ENCODE measurements at regions not wholly inside any gene's neighbourhood (a gene's known extent, or its start where the extent isn't known, plus 50 kb on each side); places are given as distances from the start of the nearest gene placed in this dataset.

GRCh38 chr10:120984221-120984620 lies 133.1 kb downstream of the WDR11 start:
- H3F3A ChIP-seq (replicated peaks; ENCODE audit: low read depth): no peaks in the 10 kb centered on the region
- Mint-ChIP-seq H3K27ac (no peak overlapping the region), H3K4me3 (no peak overlapping the region), H3K4me1 (peaks cover 34% of the 10 kb centered on the region), H3K36me3 (ENCODE audit: low read depth) (peaks cover 35% of the 10 kb centered on the region), H3K27me3 (ENCODE audit: insufficient read depth, low read depth, poor library complexity) (peaks cover 25% of the 10 kb centered on the region), H3K9me3 (peaks cover 46% of the 10 kb centered on the region)
- no peak overlapping the region for H3K4me2 ChIP-seq
- TF ChIP-seq ZNF114 (CRISPR knock-in tag; IDR thresholded peaks at IDR 0.05) (no peak), NANOG (IDR thresholded peaks at IDR 0.05; ENCODE audit: borderline replicate concordance) (no peak), JUNB (IDR thresholded peaks at IDR 0.05; ENCODE audit: unreplicated experiment) (no peak), EZH2 (IDR thresholded peaks at IDR 0.05; ENCODE audit: low read depth, unreplicated experiment) (no peak), STAT1 (IDR thresholded peaks at IDR 0.05; ENCODE audit: unreplicated experiment) (no peak), POLR2AphosphoS5 (IDR thresholded peaks at IDR 0.05; ENCODE audit: low read depth) (no peak), ZNF331 (CRISPR knock-in tag; IDR thresholded peaks at IDR 0.05; ENCODE audit: low read depth) (no peak), EZH2phosphoT487 (IDR thresholded peaks at IDR 0.05; ENCODE audit: unreplicated experiment) (no peak), CREB1 (CRISPR knock-in tag; IDR thresholded peaks at IDR 0.05; ENCODE audit: low read depth) (no peak)
- TF ChIP-seq, protein P1, sequence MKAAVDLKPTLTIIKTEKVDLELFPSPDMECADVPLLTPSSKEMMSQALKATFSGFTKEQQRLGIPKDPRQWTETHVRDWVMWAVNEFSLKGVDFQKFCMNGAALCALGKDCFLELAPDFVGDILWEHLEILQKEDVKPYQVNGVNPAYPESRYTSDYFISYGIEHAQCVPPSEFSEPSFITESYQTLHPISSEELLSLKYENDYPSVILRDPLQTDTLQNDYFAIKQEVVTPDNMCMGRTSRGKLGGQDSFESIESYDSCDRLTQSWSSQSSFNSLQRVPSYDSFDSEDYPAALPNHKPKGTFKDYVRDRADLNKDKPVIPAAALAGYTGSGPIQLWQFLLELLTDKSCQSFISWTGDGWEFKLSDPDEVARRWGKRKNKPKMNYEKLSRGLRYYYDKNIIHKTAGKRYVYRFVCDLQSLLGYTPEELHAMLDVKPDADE (IDR thresholded peaks at IDR 0.05): no peak
- TF ChIP-seq, protein P2, sequence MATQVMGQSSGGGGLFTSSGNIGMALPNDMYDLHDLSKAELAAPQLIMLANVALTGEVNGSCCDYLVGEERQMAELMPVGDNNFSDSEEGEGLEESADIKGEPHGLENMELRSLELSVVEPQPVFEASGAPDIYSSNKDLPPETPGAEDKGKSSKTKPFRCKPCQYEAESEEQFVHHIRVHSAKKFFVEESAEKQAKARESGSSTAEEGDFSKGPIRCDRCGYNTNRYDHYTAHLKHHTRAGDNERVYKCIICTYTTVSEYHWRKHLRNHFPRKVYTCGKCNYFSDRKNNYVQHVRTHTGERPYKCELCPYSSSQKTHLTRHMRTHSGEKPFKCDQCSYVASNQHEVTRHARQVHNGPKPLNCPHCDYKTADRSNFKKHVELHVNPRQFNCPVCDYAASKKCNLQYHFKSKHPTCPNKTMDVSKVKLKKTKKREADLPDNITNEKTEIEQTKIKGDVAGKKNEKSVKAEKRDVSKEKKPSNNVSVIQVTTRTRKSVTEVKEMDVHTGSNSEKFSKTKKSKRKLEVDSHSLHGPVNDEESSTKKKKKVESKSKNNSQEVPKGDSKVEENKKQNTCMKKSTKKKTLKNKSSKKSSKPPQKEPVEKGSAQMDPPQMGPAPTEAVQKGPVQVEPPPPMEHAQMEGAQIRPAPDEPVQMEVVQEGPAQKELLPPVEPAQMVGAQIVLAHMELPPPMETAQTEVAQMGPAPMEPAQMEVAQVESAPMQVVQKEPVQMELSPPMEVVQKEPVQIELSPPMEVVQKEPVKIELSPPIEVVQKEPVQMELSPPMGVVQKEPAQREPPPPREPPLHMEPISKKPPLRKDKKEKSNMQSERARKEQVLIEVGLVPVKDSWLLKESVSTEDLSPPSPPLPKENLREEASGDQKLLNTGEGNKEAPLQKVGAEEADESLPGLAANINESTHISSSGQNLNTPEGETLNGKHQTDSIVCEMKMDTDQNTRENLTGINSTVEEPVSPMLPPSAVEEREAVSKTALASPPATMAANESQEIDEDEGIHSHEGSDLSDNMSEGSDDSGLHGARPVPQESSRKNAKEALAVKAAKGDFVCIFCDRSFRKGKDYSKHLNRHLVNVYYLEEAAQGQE (IDR thresholded peaks at IDR 0.05; ENCODE audit: unreplicated experiment): no peak
- TF ChIP-seq, protein P3, sequence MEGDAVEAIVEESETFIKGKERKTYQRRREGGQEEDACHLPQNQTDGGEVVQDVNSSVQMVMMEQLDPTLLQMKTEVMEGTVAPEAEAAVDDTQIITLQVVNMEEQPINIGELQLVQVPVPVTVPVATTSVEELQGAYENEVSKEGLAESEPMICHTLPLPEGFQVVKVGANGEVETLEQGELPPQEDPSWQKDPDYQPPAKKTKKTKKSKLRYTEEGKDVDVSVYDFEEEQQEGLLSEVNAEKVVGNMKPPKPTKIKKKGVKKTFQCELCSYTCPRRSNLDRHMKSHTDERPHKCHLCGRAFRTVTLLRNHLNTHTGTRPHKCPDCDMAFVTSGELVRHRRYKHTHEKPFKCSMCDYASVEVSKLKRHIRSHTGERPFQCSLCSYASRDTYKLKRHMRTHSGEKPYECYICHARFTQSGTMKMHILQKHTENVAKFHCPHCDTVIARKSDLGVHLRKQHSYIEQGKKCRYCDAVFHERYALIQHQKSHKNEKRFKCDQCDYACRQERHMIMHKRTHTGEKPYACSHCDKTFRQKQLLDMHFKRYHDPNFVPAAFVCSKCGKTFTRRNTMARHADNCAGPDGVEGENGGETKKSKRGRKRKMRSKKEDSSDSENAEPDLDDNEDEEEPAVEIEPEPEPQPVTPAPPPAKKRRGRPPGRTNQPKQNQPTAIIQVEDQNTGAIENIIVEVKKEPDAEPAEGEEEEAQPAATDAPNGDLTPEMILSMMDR (conservative IDR thresholded peaks at IDR 0.05; ENCODE audit: low read depth in 2 of 2): no peak
- TF ChIP-seq, protein P4, sequence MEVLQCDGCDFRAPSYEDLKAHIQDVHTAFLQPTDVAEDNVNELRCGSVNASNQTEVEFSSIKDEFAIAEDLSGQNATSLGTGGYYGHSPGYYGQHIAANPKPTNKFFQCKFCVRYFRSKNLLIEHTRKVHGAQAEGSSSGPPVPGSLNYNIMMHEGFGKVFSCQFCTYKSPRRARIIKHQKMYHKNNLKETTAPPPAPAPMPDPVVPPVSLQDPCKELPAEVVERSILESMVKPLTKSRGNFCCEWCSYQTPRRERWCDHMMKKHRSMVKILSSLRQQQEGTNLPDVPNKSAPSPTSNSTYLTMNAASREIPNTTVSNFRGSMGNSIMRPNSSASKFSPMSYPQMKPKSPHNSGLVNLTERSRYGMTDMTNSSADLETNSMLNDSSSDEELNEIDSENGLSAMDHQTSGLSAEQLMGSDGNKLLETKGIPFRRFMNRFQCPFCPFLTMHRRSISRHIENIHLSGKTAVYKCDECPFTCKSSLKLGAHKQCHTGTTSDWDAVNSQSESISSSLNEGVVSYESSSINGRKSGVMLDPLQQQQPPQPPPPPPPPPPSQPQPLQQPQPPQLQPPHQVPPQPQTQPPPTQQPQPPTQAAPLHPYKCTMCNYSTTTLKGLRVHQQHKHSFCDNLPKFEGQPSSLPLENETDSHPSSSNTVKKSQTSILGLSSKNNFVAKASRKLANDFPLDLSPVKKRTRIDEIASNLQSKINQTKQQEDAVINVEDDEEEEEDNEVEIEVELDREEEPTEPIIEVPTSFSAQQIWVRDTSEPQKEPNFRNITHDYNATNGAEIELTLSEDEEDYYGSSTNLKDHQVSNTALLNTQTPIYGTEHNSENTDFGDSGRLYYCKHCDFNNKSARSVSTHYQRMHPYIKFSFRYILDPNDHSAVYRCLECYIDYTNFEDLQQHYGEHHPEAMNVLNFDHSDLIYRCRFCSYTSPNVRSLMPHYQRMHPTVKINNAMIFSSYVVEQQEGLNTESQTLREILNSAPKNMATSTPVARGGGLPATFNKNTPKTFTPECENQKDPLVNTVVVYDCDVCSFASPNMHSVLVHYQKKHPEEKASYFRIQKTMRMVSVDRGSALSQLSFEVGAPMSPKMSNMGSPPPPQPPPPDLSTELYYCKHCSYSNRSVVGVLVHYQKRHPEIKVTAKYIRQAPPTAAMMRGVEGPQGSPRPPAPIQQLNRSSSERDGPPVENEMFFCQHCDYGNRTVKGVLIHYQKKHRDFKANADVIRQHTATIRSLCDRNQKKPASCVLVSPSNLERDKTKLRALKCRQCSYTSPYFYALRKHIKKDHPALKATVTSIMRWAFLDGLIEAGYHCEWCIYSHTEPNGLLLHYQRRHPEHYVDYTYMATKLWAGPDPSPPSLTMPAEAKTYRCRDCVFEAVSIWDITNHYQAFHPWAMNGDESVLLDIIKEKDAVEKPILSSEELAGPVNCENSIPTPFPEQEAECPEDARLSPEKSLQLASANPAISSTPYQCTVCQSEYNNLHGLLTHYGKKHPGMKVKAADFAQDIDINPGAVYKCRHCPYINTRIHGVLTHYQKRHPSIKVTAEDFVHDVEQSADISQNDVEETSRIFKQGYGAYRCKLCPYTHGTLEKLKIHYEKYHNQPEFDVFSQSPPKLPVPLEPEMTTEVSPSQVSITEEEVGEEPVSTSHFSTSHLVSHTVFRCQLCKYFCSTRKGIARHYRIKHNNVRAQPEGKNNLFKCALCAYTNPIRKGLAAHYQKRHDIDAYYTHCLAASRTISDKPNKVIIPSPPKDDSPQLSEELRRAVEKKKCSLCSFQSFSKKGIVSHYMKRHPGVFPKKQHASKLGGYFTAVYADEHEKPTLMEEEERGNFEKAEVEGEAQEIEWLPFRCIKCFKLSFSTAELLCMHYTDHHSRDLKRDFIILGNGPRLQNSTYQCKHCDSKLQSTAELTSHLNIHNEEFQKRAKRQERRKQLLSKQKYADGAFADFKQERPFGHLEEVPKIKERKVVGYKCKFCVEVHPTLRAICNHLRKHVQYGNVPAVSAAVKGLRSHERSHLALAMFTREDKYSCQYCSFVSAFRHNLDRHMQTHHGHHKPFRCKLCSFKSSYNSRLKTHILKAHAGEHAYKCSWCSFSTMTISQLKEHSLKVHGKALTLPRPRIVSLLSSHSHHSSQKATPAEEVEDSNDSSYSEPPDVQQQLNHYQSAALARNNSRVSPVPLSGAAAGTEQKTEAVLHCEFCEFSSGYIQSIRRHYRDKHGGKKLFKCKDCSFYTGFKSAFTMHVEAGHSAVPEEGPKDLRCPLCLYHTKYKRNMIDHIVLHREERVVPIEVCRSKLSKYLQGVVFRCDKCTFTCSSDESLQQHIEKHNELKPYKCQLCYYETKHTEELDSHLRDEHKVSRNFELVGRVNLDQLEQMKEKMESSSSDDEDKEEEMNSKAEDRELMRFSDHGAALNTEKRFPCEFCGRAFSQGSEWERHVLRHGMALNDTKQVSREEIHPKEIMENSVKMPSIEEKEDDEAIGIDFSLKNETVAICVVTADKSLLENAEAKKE (CRISPR knock-in tag; IDR thresholded peaks at IDR 0.05): no peak
- H2AFZ ChIP-seq: no peak overlapping the region
- peaks cover 12% of the 10 kb centered on the region for H3K27me3 ChIP-seq (ENCODE audit: insufficient read depth)
- H3K27ac ChIP-seq (ENCODE audit: low read depth): no peak overlapping the region
- H3K4me3 ChIP-seq: no peak overlapping the region
- no peaks in the 10 kb centered on the region for H3K79me2 ChIP-seq (replicated peaks; ENCODE audit: insufficient read depth)
- DNase-seq (ENCODE audit: low spot score) (no peak), ATAC-seq (no peak)
- H4K20me1 ChIP-seq (replicated peaks; ENCODE audit: insufficient read depth): no peaks in the 10 kb centered on the region
- H3K9me2 ChIP-seq (ENCODE audit: insufficient read depth): no peaks in the 10 kb centered on the region
- no peaks in the 10 kb centered on the region for H3K36me3 ChIP-seq (ENCODE audit: insufficient read depth)
- H3K4me1 ChIP-seq (ENCODE audit: insufficient read depth): peaks cover 27% of the 10 kb centered on the region

Data from GM23338 (cell line).